GM19438 (cell line): ENCODE measurements at regions not wholly inside any gene's neighbourhood (a gene's known extent, or its start where the extent isn't known, plus 50 kb on each side); places are given as distances from the start of the nearest gene placed in this dataset.

Experiments used
- ATAC-seq: cut with Tn5 transposase; IDR thresholded peaks from one replicate; pipeline ENCODE4 v1.9.1; 2021; ENCODE audit warnings: low read depth; ENCODE audit not compliant: unreplicated experiment

DNA sequence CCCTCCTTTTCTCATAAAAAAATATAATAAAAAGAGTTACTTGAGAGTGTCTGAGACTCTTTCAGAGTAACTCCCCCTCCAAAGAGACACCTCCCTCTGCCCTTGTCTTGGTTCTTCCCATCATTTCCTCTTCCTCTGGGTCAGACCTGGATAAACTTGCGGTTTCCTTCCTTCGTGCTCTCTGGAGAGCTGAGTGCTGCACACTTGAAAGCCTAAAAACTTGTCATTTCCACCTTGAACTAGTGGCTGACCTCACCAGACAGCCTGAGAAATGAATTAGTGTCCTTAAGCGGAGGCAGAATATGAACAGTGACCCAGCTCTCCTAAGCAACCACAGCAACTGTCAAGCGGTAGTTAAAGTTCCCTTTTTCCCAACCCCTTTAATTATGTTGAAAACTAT, 88.4 kb upstream of the PROX1 start:
- no peak for ATAC-seq

DNA sequence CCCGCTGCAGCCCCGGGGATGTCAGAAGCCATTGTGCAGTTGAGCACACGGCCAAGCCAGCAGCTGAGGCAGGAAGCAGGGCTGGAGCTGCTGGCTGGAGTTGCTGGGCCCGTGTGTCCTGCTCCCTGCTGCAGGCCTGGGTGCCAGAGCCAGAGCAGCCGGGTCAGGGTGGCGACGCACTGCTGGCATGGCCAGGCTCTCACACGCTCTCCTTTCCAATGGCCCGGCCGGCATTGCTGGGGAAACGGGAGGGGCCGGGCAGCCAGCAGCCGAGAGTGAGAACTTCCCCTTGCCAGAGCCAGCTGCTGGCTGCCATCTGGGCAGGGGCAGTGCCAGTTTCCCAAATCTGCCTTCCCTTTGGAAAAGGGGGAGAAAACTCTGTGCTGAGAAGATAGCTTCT, 82.4 kb upstream of the PROX1 start:
- ATAC-seq, result no peak

GRCh38 chr1:213908521-213908920, 79.3 kb upstream of the PROX1 start:
- no peak for ATAC-seq

DNA sequence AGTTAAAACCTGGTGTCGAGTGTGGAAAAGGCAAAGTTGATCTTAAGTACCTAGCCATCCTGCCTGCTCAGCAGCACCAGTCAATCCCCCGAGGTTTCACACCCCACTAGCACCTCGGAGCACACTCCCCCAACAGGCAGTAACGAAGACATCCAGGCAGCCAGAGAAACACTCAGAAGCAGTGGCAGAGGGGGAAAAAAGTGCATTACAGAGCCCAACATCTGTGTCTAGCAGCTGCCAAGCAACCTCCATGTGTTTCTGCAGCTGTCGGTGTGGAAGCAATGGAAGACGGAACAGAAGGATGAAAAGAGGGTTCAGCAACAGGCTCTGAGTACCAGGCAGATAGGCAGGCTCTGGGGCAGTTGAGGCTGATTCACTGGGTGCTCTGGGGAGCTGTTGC, 73.4 kb upstream of the PROX1 start:
- no peak for ATAC-seq

GRCh38 chr1:213921311-213921710, 66.5 kb upstream of the PROX1 start:
- no peak for ATAC-seq

DNA sequence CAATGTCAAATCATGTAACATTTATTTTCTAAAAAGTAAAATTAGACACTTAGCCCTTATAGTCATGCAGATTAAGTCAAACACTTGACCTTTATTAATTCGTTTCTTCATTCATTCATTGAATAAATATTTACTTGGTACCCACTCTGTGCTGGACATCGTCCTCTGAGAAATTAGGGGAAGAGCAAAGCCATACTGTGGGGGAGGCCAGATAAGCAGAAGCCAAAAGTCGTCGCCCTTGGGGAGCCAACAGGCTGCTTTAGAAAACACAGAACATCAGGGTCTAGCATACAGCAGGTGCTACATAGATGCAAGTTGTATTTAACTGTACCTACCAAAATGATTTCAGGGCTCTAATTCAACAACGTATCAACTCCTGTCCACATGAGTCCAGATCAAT, 66.1 kb upstream of the PROX1 start:
- no peak for ATAC-seq

GRCh38 chr1:213925531-213926182, 62.1 kb upstream of the PROX1 start:
- ATAC-seq, result no peak

GRCh38 chr1:213927846-213928245, 59.9 kb upstream of the PROX1 start:
- no peak for ATAC-seq

DNA sequence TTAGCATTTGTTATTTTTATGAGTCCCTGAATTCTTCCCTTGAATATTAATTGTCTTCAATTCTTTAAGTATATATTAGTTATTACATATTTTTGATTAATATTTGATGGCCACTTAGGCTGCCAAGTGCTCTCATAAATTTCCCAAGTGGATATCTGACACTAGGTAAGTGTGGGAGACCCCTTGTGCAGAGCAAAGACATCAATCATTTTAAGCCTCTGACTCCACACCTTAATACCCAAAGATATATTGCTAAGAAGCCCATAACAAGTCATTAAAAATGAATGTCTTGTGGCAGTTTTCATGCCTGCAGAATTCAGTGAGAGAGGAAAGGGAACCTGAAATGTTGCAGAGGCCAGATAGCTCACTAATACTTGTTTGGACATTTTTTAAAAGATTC, 58.4 kb upstream of the PROX1 start:
- ATAC-seq, result no peak

- no peak for ATAC-seq
These were observed 55.9 kb upstream of the PROX1 start for GRCh38 chr1:213931836-213932235.

- no peak for ATAC-seq
These were observed 54.4 kb upstream of the PROX1 start for GRCh38 chr1:213933336-213933735.

DNA sequence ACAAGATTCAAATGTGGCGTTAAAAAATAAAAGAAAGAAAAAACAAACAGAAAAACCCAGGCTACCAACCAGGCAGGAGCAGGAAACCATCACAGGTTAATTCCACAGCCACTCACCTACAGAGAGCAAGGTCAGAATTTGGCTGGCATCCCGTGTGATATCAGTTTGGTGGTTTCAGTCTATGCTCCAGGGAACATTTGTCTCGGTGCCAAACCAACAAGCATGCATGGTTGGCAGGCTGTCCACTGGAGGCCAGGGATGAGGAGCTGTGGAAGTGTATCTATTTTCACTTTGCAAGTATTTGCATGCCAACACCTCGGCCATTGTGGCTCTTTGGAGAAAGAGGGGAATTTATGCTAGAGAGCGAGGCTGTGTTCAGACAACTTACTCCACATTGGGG, 53.1 kb upstream of the PROX1 start:
- no peak for ATAC-seq

GRCh38 chr1:213936571-213936970, 51.2 kb upstream of the PROX1 start:
- no peak for ATAC-seq
